ENCODE measurements at regions not wholly inside any gene's neighbourhood (a gene's known extent, or its start where the extent isn't known, plus 50 kb on each side); places are given as distances from the start of the nearest gene placed in this dataset.

DNA sequence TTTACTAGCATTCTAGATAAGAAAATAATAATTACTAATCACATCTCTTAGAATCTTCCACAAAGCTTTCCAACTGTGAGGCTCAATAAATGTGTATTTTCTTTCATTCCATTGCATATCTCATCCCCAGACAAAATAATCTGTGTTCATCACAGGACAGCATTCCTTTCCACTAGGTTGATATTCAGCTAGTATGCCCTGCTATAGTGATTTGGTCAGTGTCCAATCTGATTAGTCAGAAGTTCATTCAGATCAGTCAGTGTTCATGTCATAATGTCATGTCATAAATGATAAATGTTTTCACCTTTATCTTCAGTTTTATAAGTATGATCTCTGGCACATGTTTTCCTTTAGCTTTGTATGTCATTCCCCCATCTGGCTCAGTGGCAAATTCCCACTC, 611.4 kb downstream of the KCTD8 start:
- Histone ChIP-seq H3K9me3 (ENCODE audit: control insufficient read depth in 2 of 2, low read length in 2 of 2) (no peaks in the 10 kb centered on the region), H3K27ac (ENCODE audit: insufficient read depth, low read length, poor library complexity, severe bottlenecking) (no peak overlapping the region), H3K36me3 (ENCODE audit: control insufficient read depth, insufficient read depth, low read length) (no peaks in the 10 kb centered on the region), H3K27me3 (ENCODE audit: control insufficient read depth, insufficient read depth, low read length) (no peaks in the 10 kb centered on the region), H3K4me1 (ENCODE audit: control insufficient read depth, insufficient read depth, low read length, poor library complexity, severe bottlenecking) (no peaks in the 10 kb centered on the region), H3K4me3 (ENCODE audit: low read depth, low read length) (no peak overlapping the region)
- Mint-ChIP-seq H3K4me3 (no peak overlapping the region), H3K36me3 (no peaks in the 10 kb centered on the region), H3K9me3 (peaks cover 0 to 16% (median 5%) of the 10 kb centered on the region in 7 donors), H3K4me1 (no peaks in the 10 kb centered on the region), H3K27me3 (no peaks in the 10 kb centered on the region), H3K27ac (no peak overlapping the region)
- no peak for DNase-seq
- ATAC-seq (ENCODE audit: low read depth in 2 of 2) = no peak

DNA sequence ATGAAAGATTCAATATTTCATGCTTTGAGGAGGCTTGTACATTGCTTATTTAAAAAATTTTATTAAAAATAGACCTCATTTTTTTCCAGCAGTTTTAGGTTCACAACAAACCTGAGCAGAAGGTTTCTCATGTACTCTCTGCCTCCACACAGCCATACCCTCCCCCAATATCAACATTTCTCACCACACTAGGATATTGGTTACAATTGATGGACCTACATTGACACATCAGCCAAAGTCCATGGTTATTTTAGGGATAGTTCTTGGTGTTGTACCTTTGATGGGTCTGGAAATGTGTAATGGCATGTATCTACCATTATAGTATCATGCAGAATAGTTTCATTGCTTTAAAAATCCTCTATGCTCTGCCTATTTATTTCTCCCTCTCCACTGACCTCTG, 611.0 kb downstream of the KCTD8 start:
- H3K27me3 Mint-ChIP-seq = no peaks in the 10 kb centered on the region
- peaks cover 0 to 15% (median 5%) of the 10 kb centered on the region in 7 donors for H3K9me3 Mint-ChIP-seq
- no peak overlapping the region for H3K27ac Mint-ChIP-seq
- Histone ChIP-seq H3K36me3 (ENCODE audit: control insufficient read depth, insufficient read depth, low read length) (no peaks in the 10 kb centered on the region), H3K9me3 (ENCODE audit: control insufficient read depth in 2 of 2, low read length in 2 of 2) (no peaks in the 10 kb centered on the region), H3K4me1 (ENCODE audit: control insufficient read depth, insufficient read depth, low read length, poor library complexity, severe bottlenecking) (no peaks in the 10 kb centered on the region), H3K4me3 (ENCODE audit: low read depth, low read length) (no peak overlapping the region), H3K27ac (ENCODE audit: insufficient read depth, low read length, poor library complexity, severe bottlenecking) (no peak overlapping the region), H3K27me3 (ENCODE audit: control insufficient read depth, insufficient read depth, low read length) (no peaks in the 10 kb centered on the region)
- no peak overlapping the region for H3K4me3 Mint-ChIP-seq
- H3K36me3 Mint-ChIP-seq = no peaks in the 10 kb centered on the region
- H3K4me1 Mint-ChIP-seq = no peaks in the 10 kb centered on the region
- DNase-seq (no peak), ATAC-seq (ENCODE audit: low read depth in 2 of 2) (no peak)

DNA sequence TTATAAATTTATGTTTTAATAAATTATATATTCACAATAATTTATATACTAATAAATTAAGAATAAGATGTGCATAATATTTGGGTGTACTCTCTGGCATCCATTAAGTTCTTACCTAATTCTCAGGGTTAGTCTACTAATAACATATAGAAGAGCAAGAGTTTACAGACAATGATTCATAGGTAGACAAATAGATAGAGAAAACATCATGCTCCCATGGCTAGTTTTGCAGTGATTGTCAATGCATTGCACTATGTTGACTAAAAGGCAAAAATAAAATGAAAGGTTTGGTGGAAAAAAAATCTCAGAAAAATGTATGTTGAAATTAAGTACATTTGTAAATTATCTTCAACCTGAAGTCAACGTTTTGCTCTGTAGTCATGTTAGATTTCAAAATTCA, 606.0 kb downstream of the KCTD8 start:
- no peak for ATAC-seq (ENCODE audit: low read depth in 2 of 2)
- no peak overlapping the region for H3K27ac Mint-ChIP-seq
- DNase-seq = no peak
- H3K9me3 Mint-ChIP-seq = peaks cover 0 to 11% (median 0%) of the 10 kb centered on the region in 7 donors
- Histone ChIP-seq H3K9me3 (ENCODE audit: control insufficient read depth in 2 of 2, low read length in 2 of 2) (no peaks in the 10 kb centered on the region), H3K27me3 (ENCODE audit: control insufficient read depth, insufficient read depth, low read length) (no peaks in the 10 kb centered on the region), H3K36me3 (ENCODE audit: control insufficient read depth, insufficient read depth, low read length) (no peaks in the 10 kb centered on the region), H3K4me3 (ENCODE audit: low read depth, low read length) (no peak overlapping the region), H3K27ac (ENCODE audit: insufficient read depth, low read length, poor library complexity, severe bottlenecking) (no peak overlapping the region), H3K4me1 (ENCODE audit: control insufficient read depth, insufficient read depth, low read length, poor library complexity, severe bottlenecking) (no peaks in the 10 kb centered on the region)
- no peak overlapping the region for H3K4me3 Mint-ChIP-seq
- H3K4me1 Mint-ChIP-seq = no peaks in the 10 kb centered on the region
- H3K36me3 Mint-ChIP-seq = no peaks in the 10 kb centered on the region
- no peaks in the 10 kb centered on the region for H3K27me3 Mint-ChIP-seq

DNA sequence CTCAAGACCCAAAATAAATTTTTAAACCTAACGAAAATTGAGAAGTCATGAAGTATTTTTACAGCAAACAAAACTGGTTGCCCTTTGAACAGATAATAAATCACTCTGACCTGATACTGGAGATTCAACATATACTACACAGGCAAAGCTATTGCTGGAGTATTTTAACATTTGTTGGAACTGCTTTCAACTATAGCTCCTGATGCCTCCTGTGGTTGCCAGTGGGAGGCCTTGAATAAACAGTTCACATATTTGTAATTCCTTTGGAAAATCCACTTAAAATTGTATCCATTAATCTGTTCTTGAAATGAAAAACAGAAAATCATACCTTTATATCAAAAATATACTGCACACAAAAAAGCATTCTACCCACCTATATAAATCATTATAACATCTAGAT, 605.1 kb downstream of the KCTD8 start:
- Mint-ChIP-seq H3K4me3 (no peak overlapping the region), H3K27ac (no peak overlapping the region), H3K27me3 (no peaks in the 10 kb centered on the region), H3K4me1 (no peaks in the 10 kb centered on the region), H3K9me3 (peaks cover 0 to 8% (median 1%) of the 10 kb centered on the region in 7 donors), H3K36me3 (no peaks in the 10 kb centered on the region)
- Histone ChIP-seq H3K36me3 (ENCODE audit: control insufficient read depth, insufficient read depth, low read length) (no peaks in the 10 kb centered on the region), H3K4me3 (ENCODE audit: low read depth, low read length) (no peak overlapping the region), H3K9me3 (ENCODE audit: control insufficient read depth in 2 of 2, low read length in 2 of 2) (no peaks in the 10 kb centered on the region), H3K27ac (ENCODE audit: insufficient read depth, low read length, poor library complexity, severe bottlenecking) (no peak overlapping the region), H3K27me3 (ENCODE audit: control insufficient read depth, insufficient read depth, low read length) (no peaks in the 10 kb centered on the region), H3K4me1 (ENCODE audit: control insufficient read depth, insufficient read depth, low read length, poor library complexity, severe bottlenecking) (no peaks in the 10 kb centered on the region)
- no peak for ATAC-seq (ENCODE audit: low read depth in 2 of 2)
- DNase-seq = no peak

DNA sequence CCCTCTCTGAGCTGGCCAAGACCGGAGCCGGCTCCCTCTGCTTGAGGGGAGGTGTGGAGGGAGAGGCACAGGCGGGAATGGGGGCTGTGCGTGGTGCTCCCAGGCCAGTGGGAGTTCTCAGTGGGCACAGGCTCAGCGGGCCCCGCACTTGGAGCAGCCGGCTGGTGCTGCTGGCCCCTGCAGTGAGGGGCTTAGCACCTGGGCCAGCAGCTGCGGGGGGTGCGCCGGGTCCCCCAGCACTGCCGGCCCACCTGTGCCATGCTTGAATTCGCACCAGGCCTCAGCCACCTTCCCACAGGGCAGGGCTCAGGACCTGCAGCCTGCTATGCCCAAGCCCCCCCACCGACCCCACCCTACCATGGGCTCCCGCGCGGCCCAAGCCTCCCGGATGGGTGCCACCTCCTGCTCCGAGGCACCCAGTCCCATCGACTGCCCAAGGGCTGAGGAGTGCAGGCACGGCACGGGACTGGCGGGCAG, 602.5 kb downstream of the KCTD8 start:
- no peaks in the 10 kb centered on the region for H3K36me3 Mint-ChIP-seq
- H3K27me3 Mint-ChIP-seq = no peaks in the 10 kb centered on the region
- no peak overlapping the region for H3K27ac Mint-ChIP-seq
- peaks cover 0 to 16% (median 5%) of the 10 kb centered on the region in 7 donors for H3K9me3 Mint-ChIP-seq
- no peak for DNase-seq
- no peak overlapping the region for H3K27ac ChIP-seq (ENCODE audit: insufficient read depth, low read length, poor library complexity, severe bottlenecking)
- H3K4me3 Mint-ChIP-seq = no peak overlapping the region
- H3K27me3 ChIP-seq (ENCODE audit: control insufficient read depth, insufficient read depth, low read length) = no peaks in the 10 kb centered on the region
- no peaks in the 10 kb centered on the region for H3K4me1 ChIP-seq (ENCODE audit: control insufficient read depth, insufficient read depth, low read length, poor library complexity, severe bottlenecking)
- ATAC-seq (ENCODE audit: low read depth in 2 of 2) = no peak
- H3K36me3 ChIP-seq (ENCODE audit: control insufficient read depth, insufficient read depth, low read length) = no peaks in the 10 kb centered on the region
- H3K4me3 ChIP-seq (ENCODE audit: low read depth, low read length) = no peak overlapping the region
- H3K9me3 ChIP-seq (ENCODE audit: control insufficient read depth in 2 of 2, low read length in 2 of 2) = no peaks in the 10 kb centered on the region
- H3K4me1 Mint-ChIP-seq = no peaks in the 10 kb centered on the region

DNA sequence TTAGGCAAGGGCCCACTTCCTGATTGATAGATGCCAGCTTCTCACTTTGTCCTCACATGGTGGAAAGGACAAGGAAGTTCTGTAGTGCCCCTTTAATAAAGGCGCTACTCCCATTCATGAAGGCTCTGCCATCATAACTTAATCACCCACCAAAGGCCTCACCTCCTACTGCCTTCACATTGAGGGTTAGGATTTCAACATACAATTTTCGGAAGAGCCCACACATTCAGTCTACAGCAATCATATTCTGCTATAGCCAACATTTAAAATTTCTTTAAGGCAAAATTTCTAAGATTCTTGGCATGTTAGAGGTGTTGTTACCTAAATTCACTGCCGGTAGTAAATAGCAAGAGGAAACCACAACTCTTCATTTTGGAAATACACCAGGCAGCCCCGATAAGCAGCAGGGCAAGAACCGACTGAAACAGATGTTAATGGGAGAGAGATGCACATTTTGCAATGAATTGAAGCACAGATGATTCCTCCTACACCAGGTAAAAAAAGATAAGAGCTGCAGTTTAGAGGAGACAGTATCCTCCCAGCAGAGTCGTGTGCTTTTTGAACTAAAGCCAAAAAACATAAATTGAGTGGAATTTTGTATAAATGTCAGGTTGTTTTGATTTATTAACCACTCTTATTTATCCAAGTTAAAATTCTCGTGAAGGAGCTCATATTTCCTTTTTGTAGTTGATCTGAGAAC, 594.9 kb downstream of the KCTD8 start:
- Mint-ChIP-seq H3K9me3 (peaks cover 0 to 20% (median 12%) of the 10 kb centered on the region in 7 donors), H3K27me3 (no peaks in the 10 kb centered on the region), H3K4me3 (no peak overlapping the region), H3K4me1 (no peaks in the 10 kb centered on the region), H3K27ac (no peak overlapping the region), H3K36me3 (no peaks in the 10 kb centered on the region)
- H3K27me3 ChIP-seq (ENCODE audit: control insufficient read depth, insufficient read depth, low read length) = no peaks in the 10 kb centered on the region
- no peak overlapping the region for H3K27ac ChIP-seq (ENCODE audit: insufficient read depth, low read length, poor library complexity, severe bottlenecking)
- no peak for DNase-seq
- H3K36me3 ChIP-seq (ENCODE audit: control insufficient read depth, insufficient read depth, low read length) = no peaks in the 10 kb centered on the region
- ATAC-seq (ENCODE audit: low read depth in 2 of 2) = no peak
- no peaks in the 10 kb centered on the region for H3K9me3 ChIP-seq (ENCODE audit: control insufficient read depth in 2 of 2, low read length in 2 of 2)
- H3K4me1 ChIP-seq (ENCODE audit: control insufficient read depth, insufficient read depth, low read length, poor library complexity, severe bottlenecking) = no peaks in the 10 kb centered on the region
- H3K4me3 ChIP-seq (ENCODE audit: low read depth, low read length) = no peak overlapping the region

DNA sequence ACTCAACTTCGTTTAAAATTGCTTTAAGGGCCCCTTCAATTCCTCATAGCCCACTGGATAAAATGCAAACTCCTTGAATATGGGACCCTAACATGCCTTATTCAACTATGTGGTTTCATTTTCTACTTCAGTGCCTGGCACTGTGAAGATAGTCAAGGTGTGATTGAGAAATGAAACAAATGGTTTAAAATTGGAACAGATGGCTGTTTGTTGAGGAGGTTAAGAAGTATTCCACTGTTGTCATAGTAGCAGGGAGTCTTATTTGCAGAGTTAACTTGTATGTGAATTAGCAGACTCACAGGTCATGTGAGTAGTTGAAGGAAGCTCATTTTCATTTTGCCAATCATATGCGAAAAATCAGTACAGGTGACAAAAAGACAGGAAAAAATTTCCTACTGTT, 593.3 kb downstream of the KCTD8 start:
- DNase-seq (no peak), ATAC-seq (ENCODE audit: low read depth in 2 of 2) (no peak)
- Mint-ChIP-seq H3K4me3 (no peak overlapping the region), H3K27me3 (no peaks in the 10 kb centered on the region), H3K36me3 (no peaks in the 10 kb centered on the region), H3K9me3 (peaks cover 4 to 20% (median 13%) of the 10 kb centered on the region in 7 donors), H3K27ac (no peak overlapping the region), H3K4me1 (no peaks in the 10 kb centered on the region)
- Histone ChIP-seq H3K9me3 (ENCODE audit: control insufficient read depth in 2 of 2, low read length in 2 of 2) (no peaks in the 10 kb centered on the region), H3K4me3 (ENCODE audit: low read depth, low read length) (no peak overlapping the region), H3K4me1 (ENCODE audit: control insufficient read depth, insufficient read depth, low read length, poor library complexity, severe bottlenecking) (no peaks in the 10 kb centered on the region), H3K27ac (ENCODE audit: insufficient read depth, low read length, poor library complexity, severe bottlenecking) (no peak overlapping the region), H3K27me3 (ENCODE audit: control insufficient read depth, insufficient read depth, low read length) (no peaks in the 10 kb centered on the region), H3K36me3 (ENCODE audit: control insufficient read depth, insufficient read depth, low read length) (no peaks in the 10 kb centered on the region)

DNA sequence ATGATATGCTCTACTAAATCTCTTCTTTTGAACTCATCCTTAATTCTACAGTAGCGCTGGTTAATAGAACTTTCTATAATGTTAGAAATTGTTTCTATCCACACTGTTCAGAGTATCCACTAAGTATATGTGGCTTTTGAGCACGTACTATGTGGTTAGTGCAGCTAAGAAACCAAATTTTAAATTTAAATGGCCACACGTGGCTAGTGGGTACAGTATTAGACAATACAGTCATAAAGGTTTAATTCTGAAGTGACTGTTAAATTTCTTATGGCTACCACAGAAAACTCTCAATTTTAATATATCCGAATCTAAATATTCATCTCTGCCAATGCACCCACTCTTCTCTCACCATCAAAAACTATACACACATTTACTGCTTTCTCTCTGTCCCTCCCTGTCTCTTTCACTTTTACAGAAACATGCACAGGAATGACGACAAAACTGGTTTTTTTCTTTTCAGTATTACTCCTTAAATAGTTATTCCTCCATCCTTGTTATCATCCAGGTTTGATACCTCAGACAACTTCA, 583.9 kb downstream of the KCTD8 start:
- H3K4me3 ChIP-seq (ENCODE audit: low read depth, low read length) = no peak overlapping the region
- H3K4me1 Mint-ChIP-seq = no peaks in the 10 kb centered on the region

More for the DNA sequence above, 583.9 kb downstream of the KCTD8 start:
- DNase-seq = no peak
- H3K36me3 ChIP-seq (ENCODE audit: control insufficient read depth, insufficient read depth, low read length) = no peaks in the 10 kb centered on the region
- Mint-ChIP-seq H3K4me3 (no peak overlapping the region), H3K27ac (no peak overlapping the region), H3K9me3 (peaks cover 3 to 14% (median 9%) of the 10 kb centered on the region in 7 donors), H3K27me3 (no peaks in the 10 kb centered on the region), H3K36me3 (no peaks in the 10 kb centered on the region)
- no peak overlapping the region for H3K27ac ChIP-seq (ENCODE audit: insufficient read depth, low read length, poor library complexity, severe bottlenecking)
- H3K4me1 ChIP-seq (ENCODE audit: control insufficient read depth, insufficient read depth, low read length, poor library complexity, severe bottlenecking) = no peaks in the 10 kb centered on the region
- H3K27me3 ChIP-seq (ENCODE audit: control insufficient read depth, insufficient read depth, low read length) = no peaks in the 10 kb centered on the region
- no peaks in the 10 kb centered on the region for H3K9me3 ChIP-seq (ENCODE audit: control insufficient read depth in 2 of 2, low read length in 2 of 2)
- ATAC-seq (ENCODE audit: low read depth in 2 of 2) = no peak
